Spleen (tissue), 7 donors: ENCODE measurements at regions not wholly inside any gene's neighbourhood (a gene's known extent, or its start where the extent isn't known, plus 50 kb on each side); places are given as distances from the start of the nearest gene placed in this dataset.

Experiments
- POLR2AphosphoS5 ChIP-seq, 3 donors: sonication (generic); formaldehyde crosslinking; IDR thresholded peaks; one replicate each; pipeline ENCODE4 v1.5.1; 2017; ENCODE audit warnings: antibody characterized with exemption in 3 of 3
- TF ChIP-seq, protein P1 (sequence below), 11 experiments: fragments of 200-600 bp in 7 of 11; fragments of 450-650 bp in 4 of 11; sonication (generic) in 4 of 11; IDR thresholded peaks in 8 of 11; conservative IDR thresholded peaks in 3 of 11; 1 replicate in 7 of 11; 2 replicates in 4 of 11; pipeline versions ENCODE4 v1.4.0 to v1.8.0; 2016 to 2021; ENCODE audit warnings: antibody characterized with exemption in 11 of 11, inconsistent platforms in 4 of 11, mild to moderate bottlenecking in 1 of 11
- donor health status: DM: no; HTN: no; CAD: no; lungs with moderate emphysema.
- donor health status: DM: no; HTN: no; CAD: no.
- donor health status: DM: no; HTN: no; CAD: no.

DNA sequence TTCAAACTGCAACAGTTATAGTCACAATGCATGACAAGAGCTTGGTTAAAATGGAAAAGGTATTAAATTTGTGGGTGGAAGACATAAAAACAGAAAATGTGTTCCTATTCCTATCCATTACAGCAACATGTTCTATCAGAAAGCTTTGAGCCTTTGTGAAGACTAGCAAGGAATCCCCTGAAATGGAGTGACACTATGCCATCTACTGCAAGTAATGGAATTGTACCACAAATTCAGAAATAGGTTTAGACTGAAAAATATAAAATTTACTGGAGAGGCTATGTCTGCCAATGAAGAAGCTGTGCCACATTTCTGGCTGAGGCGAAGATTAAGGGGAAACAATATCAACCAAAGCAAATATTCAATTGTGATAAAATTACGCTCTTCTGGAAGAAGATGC lies 247.9 kb downstream of the ADAM29 start:
- TF ChIP-seq POLR2AphosphoS5 (IDR thresholded peaks at IDR 0.05), result no peak
- TF ChIP-seq, protein P1, sequence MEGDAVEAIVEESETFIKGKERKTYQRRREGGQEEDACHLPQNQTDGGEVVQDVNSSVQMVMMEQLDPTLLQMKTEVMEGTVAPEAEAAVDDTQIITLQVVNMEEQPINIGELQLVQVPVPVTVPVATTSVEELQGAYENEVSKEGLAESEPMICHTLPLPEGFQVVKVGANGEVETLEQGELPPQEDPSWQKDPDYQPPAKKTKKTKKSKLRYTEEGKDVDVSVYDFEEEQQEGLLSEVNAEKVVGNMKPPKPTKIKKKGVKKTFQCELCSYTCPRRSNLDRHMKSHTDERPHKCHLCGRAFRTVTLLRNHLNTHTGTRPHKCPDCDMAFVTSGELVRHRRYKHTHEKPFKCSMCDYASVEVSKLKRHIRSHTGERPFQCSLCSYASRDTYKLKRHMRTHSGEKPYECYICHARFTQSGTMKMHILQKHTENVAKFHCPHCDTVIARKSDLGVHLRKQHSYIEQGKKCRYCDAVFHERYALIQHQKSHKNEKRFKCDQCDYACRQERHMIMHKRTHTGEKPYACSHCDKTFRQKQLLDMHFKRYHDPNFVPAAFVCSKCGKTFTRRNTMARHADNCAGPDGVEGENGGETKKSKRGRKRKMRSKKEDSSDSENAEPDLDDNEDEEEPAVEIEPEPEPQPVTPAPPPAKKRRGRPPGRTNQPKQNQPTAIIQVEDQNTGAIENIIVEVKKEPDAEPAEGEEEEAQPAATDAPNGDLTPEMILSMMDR (IDR thresholded peaks at IDR 0.05 in 8 of 11, conservative IDR thresholded peaks at IDR 0.05 in 3 of 11), result no peak
